GM23338 (cell line): ENCODE measurements at regions not wholly inside any gene's neighbourhood (a gene's known extent, or its start where the extent isn't known, plus 50 kb on each side); places are given as distances from the start of the nearest gene placed in this dataset.

Source experiments
- ATAC-seq: fragments of 200-7000 bp; cut with Tn5 transposase; 3 replicates; pipeline ENCODE4 v1.9.1; 2020
- DNase-seq: peaks from one replicate; pipeline ENCODE4 v3.0.0-alpha.2; 2015; ENCODE audit warnings: low spot score
- H2AFZ ChIP-seq: fragments of 200-600 bp; sonication (generic); 2 replicates; pipeline ENCODE4 v1.8.0; 2016; ENCODE audit warnings: antibody characterized with exemption, mild to moderate bottlenecking, moderate library complexity
- H3F3A ChIP-seq: fragments of 200-600 bp; sonication (generic); replicated peaks from 2 replicates; pipeline ENCODE4 v1.8.0; 2017; ENCODE audit warnings: antibody characterized with exemption, mixed run types, low read depth
- H3K27ac ChIP-seq: fragments of 200-600 bp; sonication (generic); 2 replicates; pipeline ENCODE4 v1.6.1; 2016; ENCODE audit warnings: low read depth
- H3K27me3 ChIP-seq: fragments of 200-600 bp; sonication (generic); 2 replicates; pipeline ENCODE4 v1.8.0; 2016; ENCODE audit warnings: mild to moderate bottlenecking, mixed run types, moderate library complexity; ENCODE audit not compliant: insufficient read depth
- H3K36me3 ChIP-seq: fragments of 200-600 bp; sonication (generic); 2 replicates; pipeline ENCODE4 v1.8.0; 2016; ENCODE audit warnings: mild to moderate bottlenecking; ENCODE audit not compliant: insufficient read depth
- H3K4me1 ChIP-seq: fragments of 200-600 bp; sonication (generic); 2 replicates; pipeline ENCODE4 v1.8.0; 2016; ENCODE audit warnings: mild to moderate bottlenecking, moderate library complexity; ENCODE audit not compliant: insufficient read depth
- H3K4me2 ChIP-seq: fragments of 200-600 bp; sonication (generic); 2 replicates; pipeline ENCODE4 v1.7.1; 2017; ENCODE audit warnings: mixed run types
- H3K4me3 ChIP-seq: fragments of 200-600 bp; sonication (generic); 2 replicates; pipeline ENCODE4 v1.6.1; 2016; ENCODE audit warnings: mixed run types
- H3K79me2 ChIP-seq: fragments of 200-600 bp; sonication (generic); replicated peaks from 2 replicates; pipeline ENCODE4 v1.8.0; 2017; ENCODE audit warnings: mild to moderate bottlenecking; ENCODE audit not compliant: insufficient read depth
- H3K9me2 ChIP-seq: fragments of 200-600 bp; sonication (generic); 2 replicates; pipeline ENCODE4 v1.8.0; 2017; ENCODE audit not compliant: insufficient read depth
- H4K20me1 ChIP-seq: fragments of 200-600 bp; sonication (generic); replicated peaks from 2 replicates; pipeline ENCODE4 v1.8.0; 2017; ENCODE audit warnings: mild to moderate bottlenecking; ENCODE audit not compliant: insufficient read depth
- H3K27ac Mint-ChIP-seq: 2 replicates; pipeline ENCODE4 v1.8.0; 2020; ENCODE audit warnings: inconsistent platforms, mild to moderate bottlenecking, moderate library complexity, mixed read lengths
- H3K27me3 Mint-ChIP-seq: 3 replicates; pipeline ENCODE4 v1.8.0; 2022; ENCODE audit warnings: low read depth, mild to moderate bottlenecking, moderate library complexity, mixed read lengths, inconsistent platforms; ENCODE audit not compliant: insufficient read depth, poor library complexity
- H3K36me3 Mint-ChIP-seq: 3 replicates; pipeline ENCODE4 v1.8.0; 2021; ENCODE audit warnings: low read depth, mild to moderate bottlenecking, inconsistent platforms, moderate library complexity, mixed read lengths
- H3K4me1 Mint-ChIP-seq: 3 replicates; pipeline ENCODE4 v1.8.0; 2020; ENCODE audit warnings: mild to moderate bottlenecking, inconsistent platforms, mixed read lengths
- H3K4me3 Mint-ChIP-seq: 3 replicates; pipeline ENCODE4 v1.8.0; 2021; ENCODE audit warnings: moderate library complexity, mild to moderate bottlenecking, inconsistent platforms, mixed read lengths
- H3K9me3 Mint-ChIP-seq: 3 replicates; pipeline ENCODE4 v1.8.0; 2020; ENCODE audit warnings: moderate library complexity, mild to moderate bottlenecking, inconsistent platforms, mixed read lengths
- CREB1 ChIP-seq: fragments of 250-450 bp; sonication (Bioruptor Pico); IDR thresholded peaks from 2 replicates; pipeline ENCODE4 v1.5.0; 2020; ENCODE audit warnings: low read depth, mild to moderate bottlenecking, moderate library complexity
- CTCF ChIP-seq, 2 experiments: fragments of 200-600 bp in 1 of 2; sonication (generic) in 1 of 2; conservative IDR thresholded peaks; 2 replicates each; pipeline versions ENCODE4 v1.5.1 to v1.6.1; 2016 to 2017; ENCODE audit warnings: antibody characterized with exemption in 2 of 2, low read depth in 2 of 2, mild to moderate bottlenecking in 2 of 2, moderate library complexity in 1 of 2
- ETS1 ChIP-seq: IDR thresholded peaks from 2 replicates; pipeline ENCODE4 v1.6.1; 2016; ENCODE audit warnings: antibody characterized with exemption
- EZH2 ChIP-seq: fragments of 200-600 bp; sonication (generic); IDR thresholded peaks from one replicate; pipeline ENCODE4 v1.8.0; 2017; ENCODE audit warnings: antibody characterized with exemption, mild to moderate bottlenecking, low read depth; ENCODE audit not compliant: unreplicated experiment
- EZH2phosphoT487 ChIP-seq: fragments of 200-600 bp; sonication (generic); IDR thresholded peaks from one replicate; pipeline ENCODE4 v1.8.1; 2018; ENCODE audit warnings: antibody characterized with exemption; ENCODE audit not compliant: unreplicated experiment
- JUNB ChIP-seq: IDR thresholded peaks from one replicate; pipeline ENCODE4 v1.6.1; 2016; ENCODE audit warnings: antibody characterized with exemption; ENCODE audit not compliant: unreplicated experiment
- NANOG ChIP-seq: IDR thresholded peaks from 2 replicates; pipeline ENCODE4 v1.6.1; 2016; ENCODE audit warnings: antibody characterized with exemption, borderline replicate concordance
- POLR2AphosphoS5 ChIP-seq: IDR thresholded peaks from 2 replicates; pipeline ENCODE4 v1.6.1; 2016; ENCODE audit warnings: antibody characterized with exemption, low read depth
- REST ChIP-seq: IDR thresholded peaks from one replicate; pipeline ENCODE4 v1.6.1; 2018; ENCODE audit warnings: antibody characterized with exemption; ENCODE audit not compliant: unreplicated experiment
- STAT1 ChIP-seq: IDR thresholded peaks from one replicate; pipeline ENCODE4 v1.6.1; 2016; ENCODE audit warnings: antibody characterized with exemption; ENCODE audit not compliant: unreplicated experiment
- ZNF114 ChIP-seq: fragments of 250-450 bp; sonication (Bioruptor Pico); IDR thresholded peaks from 2 replicates; pipeline ENCODE4 v1.5.0; 2020; ENCODE audit warnings: mild to moderate bottlenecking, moderate library complexity
- ZNF331 ChIP-seq: fragments of 250-450 bp; sonication (Bioruptor Pico); IDR thresholded peaks from 2 replicates; pipeline ENCODE4 v1.5.0; 2020; ENCODE audit warnings: low read depth, mild to moderate bottlenecking, moderate library complexity

GRCh38 chr1:68287241-68287640, 54.9 kb upstream of the WLS start:
- no peaks in the 10 kb centered on the region for H4K20me1 ChIP-seq
- peaks cover 24% of the 10 kb centered on the region for H3K27me3 ChIP-seq
- no peak overlapping the region for H3K4me3 ChIP-seq
- H3K4me1 Mint-ChIP-seq, result peaks cover 7% of the 10 kb centered on the region
- ATAC-seq (no peak), DNase-seq (no peak)
- H3K4me1 ChIP-seq, result peaks cover under 1% of the 10 kb centered on the region; the same call in 1 of the 2 replicates
- H3K4me3 Mint-ChIP-seq, result no peak overlapping the region
- H3K27ac Mint-ChIP-seq, result no peak overlapping the region
- no peaks in the 10 kb centered on the region for H3K9me3 Mint-ChIP-seq
- H3K36me3 Mint-ChIP-seq, result no peaks in the 10 kb centered on the region
- no peaks in the 10 kb centered on the region for H3K79me2 ChIP-seq
- H3F3A ChIP-seq, result no peaks in the 10 kb centered on the region
- H3K27ac ChIP-seq, result no peak overlapping the region
- TF ChIP-seq STAT1 (no peak), REST (no peak), ZNF331 (CRISPR knock-in tag) (no peak), EZH2 (no peak), JUNB (no peak), ZNF114 (CRISPR knock-in tag) (no peak), NANOG (no peak), ETS1 (no peak), EZH2phosphoT487 (no peak), CREB1 (no peak)
- no peak overlapping the region for H2AFZ ChIP-seq
- H3K9me2 ChIP-seq, result no peaks in the 10 kb centered on the region
- H3K36me3 ChIP-seq, result no peaks in the 10 kb centered on the region
- peaks cover 11% of the 10 kb centered on the region for H3K27me3 Mint-ChIP-seq
- no peak overlapping the region for H3K4me2 ChIP-seq

- Mint-ChIP-seq H3K36me3 (no peaks in the 10 kb centered on the region), H3K27me3 (peaks cover 9% of the 10 kb centered on the region), H3K4me3 (no peak overlapping the region), H3K9me3 (no peaks in the 10 kb centered on the region; the same call in 2 of the 3 replicates), H3K27ac (no peak overlapping the region), H3K4me1 (no peaks in the 10 kb centered on the region)
- ATAC-seq (no peak), DNase-seq (no peak)
- Histone ChIP-seq H3K27me3 (peaks cover 11% of the 10 kb centered on the region), H3K9me2 (no peaks in the 10 kb centered on the region), H3K79me2 (no peaks in the 10 kb centered on the region), H3K4me3 (no peak overlapping the region), H3K36me3 (no peaks in the 10 kb centered on the region), H3K27ac (no peak overlapping the region), H4K20me1 (no peaks in the 10 kb centered on the region), H3F3A (no peaks in the 10 kb centered on the region), H2AFZ (no peak overlapping the region), H3K4me1 (no peaks in the 10 kb centered on the region), H3K4me2 (no peak overlapping the region)
- no peak for TF ChIP-seq STAT1
- TF ChIP-seq JUNB, result no peak
- no peak for TF ChIP-seq POLR2AphosphoS5
- no peak for TF ChIP-seq CTCF (conservative IDR thresholded peaks at IDR 0.05; ENCODE audit: low read depth in 2 of 2)
- no peak for TF ChIP-seq ETS1
- TF ChIP-seq REST, result no peak
- TF ChIP-seq ZNF114 (CRISPR knock-in tag), result no peak
- TF ChIP-seq ZNF331 (CRISPR knock-in tag), result no peak
- no peak for TF ChIP-seq CREB1
- TF ChIP-seq EZH2phosphoT487, result no peak
Measured at GRCh38 chr1:68285046-68285445, 52.7 kb upstream of the WLS start.
